Stimulated activated CD4-positive, alpha-beta T cell treated with anti-CD3 and anti-CD28 coated beads, TNF-alpha, amount 100 ng/mL, for 24 hours (primary cell): ENCODE measurements at regions not wholly inside any gene's neighbourhood (a gene's known extent, or its start where the extent isn't known, plus 50 kb on each side); places are given as distances from the start of the nearest gene placed in this dataset.
"Not testable (repeated sequence)": the region's sequence is repeated elsewhere in the genome, so short reads cannot be mapped to it uniquely, and the experiment has no call there.

ENCODE experiments used
- DNase-seq, 3 experiments: peaks; one replicate each; pipeline ENCODE4 v3.0.0-alpha.2; 2020; ENCODE audit warnings: low read depth in 3 of 3

DNA sequence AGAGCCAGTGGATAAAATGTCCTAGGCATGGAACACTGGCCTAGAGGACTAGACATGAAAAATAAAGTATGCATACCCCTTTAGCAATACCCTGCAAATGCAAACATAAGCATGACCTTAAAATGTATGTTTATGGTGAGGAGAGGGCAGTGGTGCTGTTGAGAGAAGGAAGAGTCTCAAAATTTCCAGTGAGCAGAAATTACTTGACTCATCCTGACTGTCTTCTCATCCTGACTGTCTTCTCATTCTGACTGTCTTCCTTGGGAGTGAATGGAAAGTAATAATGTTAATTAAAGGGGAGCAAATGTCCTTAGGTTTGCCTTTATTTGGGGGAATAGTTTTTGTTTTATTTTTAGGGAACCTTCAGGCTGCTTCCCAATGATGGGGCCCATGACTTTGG lies 121.5 kb upstream of the GALNT15 start:
- no peak for DNase-seq

DNA sequence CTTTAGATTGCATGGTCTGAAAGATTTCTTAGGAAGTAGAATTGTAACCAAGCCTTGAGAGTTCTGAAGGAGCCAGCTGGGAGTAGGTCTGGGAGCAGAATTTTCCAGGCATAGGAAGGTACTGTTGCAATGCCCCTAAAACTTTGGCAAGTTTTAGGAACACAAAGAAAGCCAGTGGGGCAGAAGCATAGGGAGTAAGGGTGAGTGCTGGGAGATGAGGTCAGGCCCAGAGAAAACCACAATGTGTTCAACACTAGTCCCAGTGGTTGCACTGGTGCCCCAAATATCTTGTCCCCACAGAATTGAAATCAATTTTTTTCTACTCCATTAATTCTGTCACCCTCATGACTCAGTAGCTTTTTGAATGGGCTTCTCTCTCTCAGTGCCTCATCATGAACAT lies 120.7 kb upstream of the GALNT15 start:
- DNase-seq = no peak

DNA sequence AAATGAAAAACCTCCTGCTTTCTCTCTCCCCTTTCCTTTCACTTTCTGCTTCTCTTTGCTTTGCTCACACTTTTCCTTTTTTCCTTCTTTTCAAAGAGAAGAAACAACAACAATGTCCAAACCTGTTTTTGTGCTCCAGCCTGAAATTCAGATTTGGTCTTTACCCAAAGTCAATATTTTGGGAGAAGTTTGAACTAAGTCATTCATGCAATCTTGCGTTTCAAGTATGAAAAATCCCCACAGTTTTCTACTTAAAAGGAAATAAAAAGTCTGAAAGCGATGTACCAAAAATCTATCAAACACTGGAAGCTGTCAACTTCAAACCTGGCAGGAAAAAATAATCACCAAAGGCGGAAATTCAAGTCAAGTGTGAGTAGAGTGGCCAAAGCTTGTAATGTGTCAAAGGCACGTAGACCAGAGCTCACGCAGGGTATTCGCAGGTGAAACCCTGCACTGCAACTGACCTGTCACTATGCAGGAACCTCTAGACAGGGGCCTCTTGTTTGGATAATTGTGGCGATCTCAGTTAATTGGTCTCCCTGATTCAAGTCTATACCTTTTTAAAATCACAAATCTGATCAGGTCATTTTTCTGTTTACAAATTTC lies 118.8 kb upstream of the GALNT15 start:
- DNase-seq = no peak

DNA sequence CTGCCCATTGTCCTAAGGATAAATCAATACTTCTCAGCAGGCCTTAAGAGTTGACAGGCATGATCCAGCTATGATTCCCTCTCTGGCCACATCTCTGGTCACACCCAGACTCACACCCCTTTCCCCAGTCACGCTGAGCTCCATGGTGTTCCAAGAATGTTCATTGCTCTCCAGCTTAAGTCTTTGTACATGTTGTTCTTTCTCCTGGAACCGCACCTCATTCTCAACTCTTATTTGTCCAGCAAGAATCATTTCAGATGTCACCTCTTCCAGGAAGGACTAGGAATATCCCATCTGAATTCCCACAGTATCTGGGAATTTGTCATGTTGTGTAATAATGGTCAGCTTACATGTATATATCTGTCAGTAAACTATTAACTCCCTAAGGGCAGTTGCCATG lies 118.3 kb upstream of the GALNT15 start:
- no peak for DNase-seq

DNA sequence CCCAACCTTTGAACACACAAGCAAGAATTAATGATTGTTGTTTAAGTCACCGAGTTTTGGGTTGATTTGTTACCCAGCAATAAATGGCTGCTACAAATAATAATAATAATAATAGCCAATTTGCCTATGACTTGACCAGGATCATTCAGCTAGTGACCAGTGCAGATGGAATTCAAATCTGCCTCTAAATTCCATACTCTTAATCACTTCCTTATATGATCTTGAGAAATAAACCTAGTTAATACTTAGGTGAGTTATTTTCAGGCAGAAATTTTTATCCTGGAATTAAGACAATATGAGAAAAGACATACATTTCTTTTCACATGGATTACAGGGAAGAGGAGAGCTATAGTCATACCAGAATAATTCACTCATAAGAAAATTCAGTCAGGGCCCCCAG lies 116.0 kb upstream of the GALNT15 start:
- DNase-seq = no peak

DNA sequence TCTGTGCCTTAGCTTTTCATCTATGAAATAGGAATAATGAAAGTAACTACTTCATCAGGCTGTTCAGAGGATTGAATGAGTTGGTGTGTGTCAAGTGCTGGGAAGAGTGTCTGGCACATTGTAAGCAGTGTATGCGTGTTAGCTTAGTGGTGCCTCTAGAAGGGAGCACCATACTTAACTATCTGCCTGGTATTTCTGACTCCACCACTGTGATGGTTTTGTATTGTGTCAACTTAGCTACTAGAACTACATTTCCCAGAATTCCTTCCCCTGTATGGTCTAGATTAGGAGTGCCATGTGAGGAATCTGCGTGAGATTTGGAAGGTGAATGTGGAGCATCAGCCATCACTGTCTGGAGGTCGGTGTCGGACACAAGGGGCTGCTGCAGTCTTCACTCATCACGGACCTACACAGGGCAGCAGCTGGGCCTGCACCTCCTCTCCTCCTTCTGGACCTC lies 115.4 kb upstream of the GALNT15 start:
- no peak for DNase-seq

DNA sequence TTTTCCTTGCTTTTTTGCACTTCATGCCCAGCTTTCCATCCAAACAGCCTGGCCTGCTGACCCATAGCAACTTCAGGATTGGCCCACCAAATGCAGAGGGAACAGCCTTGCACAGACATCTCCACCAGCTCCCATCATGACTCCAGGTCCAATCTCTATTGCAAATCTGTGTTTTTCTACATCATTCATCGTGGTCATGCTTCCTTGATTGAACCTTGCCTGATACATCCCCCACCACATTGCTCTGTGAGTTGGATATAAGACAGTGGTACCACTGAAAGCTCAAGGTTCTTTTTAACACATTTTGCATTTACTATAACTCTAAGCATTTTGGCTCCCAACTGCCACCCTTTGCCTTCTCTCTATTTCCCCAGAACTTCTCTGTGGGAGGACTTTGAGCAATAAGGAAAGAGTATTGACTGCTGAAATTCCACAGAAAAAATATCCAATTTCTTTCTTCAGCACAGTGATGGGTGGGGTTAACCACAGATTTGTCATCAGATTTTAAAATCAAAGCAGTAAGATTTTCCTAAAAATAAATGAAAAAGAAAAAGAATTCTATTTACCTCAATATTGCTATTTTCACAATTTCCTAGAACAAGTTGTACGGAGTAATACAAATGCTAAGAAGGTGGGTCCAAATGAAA lies 114.6 kb upstream of the GALNT15 start:
- no peak for DNase-seq

DNA sequence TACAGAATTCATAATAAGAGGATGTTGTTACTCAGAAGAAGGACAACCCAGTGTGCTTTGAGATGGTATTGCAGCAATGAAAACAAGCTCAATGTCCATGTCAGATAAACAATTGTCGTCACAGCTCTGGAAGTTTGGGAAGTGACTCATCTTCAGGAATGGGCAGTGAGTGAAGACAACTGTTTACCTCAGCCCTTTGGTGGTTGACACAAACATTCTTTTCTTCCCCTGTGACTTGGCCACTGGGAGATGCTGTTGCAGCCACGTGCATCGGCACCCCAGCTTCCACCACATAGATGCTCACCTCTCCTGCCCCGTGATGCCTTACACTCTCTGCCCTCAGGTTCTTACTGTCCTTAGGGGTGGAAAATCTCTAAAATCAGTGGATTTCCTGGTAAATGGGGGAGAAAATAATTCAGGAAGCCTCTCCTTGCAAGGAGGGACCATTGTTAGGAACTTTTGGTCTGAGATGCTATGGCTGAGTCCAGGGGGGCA lies 114.1 kb upstream of the GALNT15 start:
- DNase-seq = no peak

DNA sequence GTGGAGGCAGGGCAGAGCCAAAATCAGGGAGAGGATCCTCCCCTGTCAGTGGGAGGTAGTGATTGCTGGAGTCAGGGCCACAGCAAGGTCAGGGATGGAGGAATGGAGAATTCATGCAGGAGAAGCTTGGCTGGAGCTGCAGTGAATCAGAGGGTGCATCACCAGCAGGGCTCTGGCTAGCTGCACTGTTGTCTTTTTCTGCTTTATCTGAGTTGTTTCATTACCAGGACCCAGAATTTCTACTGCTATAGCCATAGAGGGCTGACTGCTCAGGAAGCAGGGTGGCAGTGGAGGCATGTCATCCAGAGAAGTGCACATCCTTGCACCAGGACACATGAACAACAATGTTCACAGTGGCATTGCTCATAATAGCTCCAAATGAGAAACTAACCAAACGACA lies 113.5 kb upstream of the GALNT15 start:
- no peak for DNase-seq

DNA sequence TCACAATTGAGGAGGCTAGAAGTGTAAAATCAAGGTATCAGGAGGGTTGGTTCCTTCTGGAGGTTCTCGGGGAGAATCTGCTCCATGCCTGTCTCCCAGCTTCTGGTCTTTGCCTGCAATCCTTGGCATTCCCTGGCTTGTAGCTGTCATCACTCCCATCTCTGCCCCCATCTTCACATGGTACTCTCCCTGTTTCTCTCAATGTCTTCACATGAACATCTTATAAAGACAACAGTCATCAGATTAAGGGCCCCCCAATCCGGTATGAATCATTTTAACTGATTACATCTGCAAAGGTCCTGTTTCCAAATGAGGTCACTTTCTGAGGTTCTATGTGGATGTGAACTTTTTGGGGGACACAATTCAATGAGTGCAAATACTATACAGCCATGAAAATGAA lies 113.0 kb upstream of the GALNT15 start:
- no peak for DNase-seq

DNA sequence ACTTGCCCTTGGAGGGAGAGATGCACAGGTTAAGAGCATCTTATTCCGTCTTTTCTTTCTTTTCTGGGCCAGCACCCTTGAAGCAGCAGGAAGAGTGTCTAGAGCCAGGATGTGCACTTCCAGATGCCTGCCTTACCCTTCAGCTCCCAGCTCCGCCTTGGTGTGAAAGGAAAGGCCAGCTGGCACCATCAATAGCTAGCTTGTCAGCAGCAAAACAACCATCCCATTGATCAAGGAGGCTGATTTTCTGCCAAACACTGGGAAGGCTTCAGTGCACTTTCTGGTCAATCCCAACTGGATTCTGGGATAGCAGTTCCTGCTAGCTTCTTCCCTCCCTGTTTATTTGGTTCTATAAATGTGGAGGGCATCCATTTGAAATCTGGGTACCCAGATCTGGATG lies 110.9 kb upstream of the GALNT15 start:
- no peak for DNase-seq

DNA sequence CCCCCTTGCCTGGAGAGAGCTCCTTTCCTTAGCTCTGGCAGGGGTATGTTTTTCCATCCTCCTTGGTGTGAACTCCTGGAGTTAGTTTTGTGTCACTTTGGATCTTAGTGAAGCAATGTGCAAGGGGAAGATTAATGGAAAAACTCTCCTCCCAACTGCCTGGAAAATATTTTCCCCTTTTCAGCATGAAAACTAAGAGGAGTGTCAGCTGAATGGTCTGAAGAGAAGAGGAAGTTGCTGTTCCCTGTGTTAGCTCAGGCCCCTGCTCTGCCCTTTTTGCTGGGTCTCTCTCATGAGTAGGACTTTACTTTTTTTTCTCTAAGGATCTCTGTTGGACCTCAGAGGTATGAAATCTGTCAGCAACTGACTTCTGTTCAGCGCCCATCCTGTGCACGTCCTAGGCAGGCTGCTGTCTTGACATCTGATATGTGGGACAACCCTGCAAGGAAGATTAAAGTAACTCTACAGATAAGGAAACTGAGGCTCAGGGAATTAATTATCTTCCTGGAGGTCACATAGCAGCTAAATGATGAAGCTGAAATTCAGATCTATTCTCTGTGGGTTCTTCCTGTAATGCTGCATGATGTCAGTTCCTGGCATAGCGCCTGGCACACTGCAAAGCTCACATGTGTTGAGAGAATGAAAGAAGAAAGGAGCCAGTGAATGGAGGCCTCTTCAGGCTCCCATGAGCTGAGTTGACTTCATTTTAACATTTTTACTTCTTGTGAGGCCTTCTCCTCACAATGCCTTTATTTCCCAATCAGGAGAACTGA lies 109.7 kb upstream of the GALNT15 start:
- no peak for DNase-seq

DNA sequence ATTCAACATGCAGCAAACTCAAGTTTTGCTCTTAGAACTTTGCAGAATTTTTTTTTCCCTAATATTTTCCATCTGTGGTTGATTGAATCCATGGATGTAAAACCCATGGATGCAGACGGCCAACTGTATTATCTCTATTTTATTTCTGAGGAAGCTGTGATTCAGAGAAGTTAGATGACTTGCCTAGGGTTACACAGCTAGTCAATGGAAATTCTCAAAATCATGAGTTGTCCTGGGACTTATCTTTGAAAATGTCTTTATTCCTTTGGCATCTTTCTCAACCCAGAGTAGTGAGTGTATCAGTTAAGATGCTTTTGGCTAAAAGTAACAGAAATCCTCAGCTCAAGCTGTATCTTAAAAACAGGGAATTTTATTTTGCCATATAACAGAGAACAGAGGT lies 107.9 kb upstream of the GALNT15 start:
- DNase-seq = no peak

DNA sequence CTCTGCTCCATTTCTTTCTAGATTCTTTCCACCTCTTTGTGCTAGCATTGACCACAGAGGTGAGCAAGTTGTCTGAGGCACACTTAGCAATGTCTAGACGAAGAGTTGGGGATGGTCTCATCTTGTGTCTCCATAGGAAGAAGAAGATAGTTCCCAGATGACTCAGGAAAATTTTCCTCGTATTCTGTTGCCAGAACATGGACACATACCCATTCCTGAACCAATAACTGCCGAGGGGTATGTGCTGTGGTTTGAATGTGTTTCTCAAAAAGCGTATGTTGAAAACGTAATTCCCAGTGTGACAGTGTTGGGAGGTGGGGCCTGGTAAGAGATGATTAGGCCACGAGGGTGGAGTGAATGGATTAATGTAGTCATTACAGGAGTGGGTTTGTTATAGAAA lies 107.5 kb upstream of the GALNT15 start:
- no peak for DNase-seq

DNA sequence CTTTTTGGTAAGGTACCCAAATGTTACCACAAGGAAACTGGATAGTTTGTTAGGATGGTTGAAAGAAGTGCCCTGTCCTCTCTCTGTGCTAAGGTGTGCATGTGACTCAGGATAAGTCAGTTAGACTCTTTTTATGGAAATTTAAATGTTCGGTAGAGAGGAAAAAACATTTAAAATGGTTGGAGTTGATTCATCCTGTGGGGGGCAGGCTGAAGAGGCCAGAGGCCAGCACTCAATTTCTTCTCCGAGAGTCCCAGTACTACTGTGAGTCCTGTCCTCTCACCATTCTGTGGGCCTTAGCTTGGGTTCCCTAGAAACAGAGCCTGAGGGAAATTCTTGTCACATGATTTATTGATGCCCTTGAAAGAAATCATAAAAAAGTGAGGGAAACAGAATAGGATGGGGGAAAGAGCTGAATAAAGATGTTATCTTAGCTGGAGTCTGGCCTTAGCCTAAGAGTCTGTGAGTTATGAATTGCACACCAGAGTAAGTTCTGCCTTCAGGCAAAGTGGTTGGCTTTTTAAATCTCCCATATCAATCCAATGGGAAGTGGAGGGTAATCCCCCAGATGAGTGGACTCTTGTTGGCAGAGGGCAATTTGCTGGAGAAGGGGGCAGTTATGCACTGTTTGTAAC lies 106.5 kb upstream of the GALNT15 start:
- DNase-seq = no peak

DNA sequence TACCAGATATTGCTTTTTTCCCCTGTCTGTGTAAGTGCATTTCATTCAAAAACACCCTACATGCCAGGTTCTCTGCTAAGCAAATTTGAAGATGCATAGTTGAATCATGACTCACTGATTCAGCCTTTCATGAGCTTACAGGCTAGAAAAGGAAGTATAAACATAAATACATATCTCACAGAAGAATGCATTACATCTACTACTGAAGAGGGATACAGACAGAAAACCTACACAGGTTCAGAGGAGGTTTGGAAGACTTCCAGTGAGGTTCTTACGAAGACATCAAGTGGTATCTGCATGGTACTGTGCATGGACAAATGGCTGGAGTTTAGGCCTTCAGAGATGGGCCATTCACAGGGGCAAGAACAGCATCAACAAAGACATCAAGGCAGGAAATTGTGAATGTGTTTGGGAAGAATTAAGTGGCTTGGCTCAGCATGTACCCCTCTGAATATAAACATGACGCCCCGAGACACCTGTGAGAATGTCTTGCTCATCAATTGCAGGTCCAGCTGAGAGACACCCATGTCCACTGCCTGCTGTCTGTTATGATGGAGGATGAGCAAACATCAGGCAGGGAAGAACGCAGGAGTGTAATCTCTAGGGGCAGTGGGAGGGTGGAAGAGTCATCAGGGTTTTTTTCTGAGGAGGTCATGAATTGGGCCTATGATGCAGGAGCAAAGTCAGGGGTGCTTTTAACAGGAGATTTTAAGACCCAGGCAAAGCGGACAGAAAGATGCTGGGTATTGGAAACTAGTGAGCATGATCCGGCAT lies 105.1 kb upstream of the GALNT15 start:
- DNase-seq = no peak

DNA sequence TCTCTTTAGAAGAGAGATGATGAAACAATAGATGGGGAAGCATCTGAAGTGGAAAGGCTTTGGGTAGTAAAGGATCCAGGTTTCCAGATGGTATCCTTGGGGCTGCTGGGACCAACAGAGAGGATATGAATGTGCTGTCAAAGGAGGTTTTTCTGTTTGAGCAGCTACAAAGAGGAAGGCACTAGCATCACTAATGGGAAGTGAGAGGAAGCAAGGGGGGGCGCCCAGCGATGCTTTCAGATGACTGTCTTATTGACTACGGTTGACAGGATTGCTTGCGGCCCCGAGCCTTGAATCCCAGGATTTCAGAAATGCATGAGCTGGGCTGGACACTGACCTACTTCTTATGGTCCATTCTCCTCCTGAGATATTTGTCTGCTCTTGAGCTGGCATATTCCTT lies 103.8 kb upstream of the GALNT15 start:
- no peak for DNase-seq

DNA sequence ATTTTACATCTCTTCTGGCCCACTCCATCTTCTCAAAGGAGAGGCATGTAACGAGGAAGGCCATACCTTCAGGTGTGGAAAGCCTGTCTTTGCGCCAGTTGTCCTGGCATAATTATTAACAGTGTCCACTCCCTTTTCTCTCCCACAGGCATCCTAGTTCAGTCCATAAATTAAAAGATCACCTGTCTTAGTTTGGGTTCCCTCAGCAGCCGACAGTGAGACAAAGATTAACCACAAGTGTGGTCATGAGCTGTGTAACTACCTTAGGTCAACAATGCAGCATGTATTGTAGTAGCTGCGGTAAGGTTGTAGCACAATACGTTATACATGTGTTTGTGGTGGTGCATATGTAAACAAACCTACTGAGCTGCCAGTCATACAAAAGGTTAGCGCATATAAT lies 103.3 kb upstream of the GALNT15 start:
- DNase-seq = no peak

DNA sequence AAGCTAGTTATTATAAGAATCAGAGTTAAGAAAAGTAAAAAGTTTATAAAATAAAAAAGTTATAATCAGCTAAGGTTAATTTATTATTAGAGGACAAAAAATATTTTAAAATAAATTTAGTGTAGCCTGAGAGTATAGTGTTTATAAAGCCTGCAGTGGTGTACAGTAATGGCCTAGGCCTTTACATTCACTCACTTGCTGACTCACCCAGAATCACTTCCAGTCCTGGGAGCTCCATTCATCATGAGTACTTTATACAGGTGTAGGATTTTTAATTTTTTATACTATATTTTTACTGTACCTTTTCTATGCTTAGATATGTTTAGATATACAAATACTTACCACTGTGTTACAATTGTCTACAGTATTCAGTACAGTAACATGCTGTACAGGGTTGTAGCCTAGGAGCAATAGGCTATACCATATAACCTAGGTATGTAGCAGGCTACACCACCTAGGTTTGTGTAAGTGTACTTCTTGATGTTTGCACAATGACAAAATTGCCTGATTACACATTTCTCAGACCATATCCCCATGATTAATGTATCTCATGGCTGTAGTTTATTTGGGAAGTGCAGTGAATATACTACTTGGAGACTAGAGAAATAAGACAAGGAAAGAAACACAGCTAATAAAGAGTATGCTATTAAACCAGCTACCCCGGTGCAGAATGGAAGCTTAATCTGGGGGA lies 101.9 kb upstream of the GALNT15 start:
- no peak for DNase-seq

DNA sequence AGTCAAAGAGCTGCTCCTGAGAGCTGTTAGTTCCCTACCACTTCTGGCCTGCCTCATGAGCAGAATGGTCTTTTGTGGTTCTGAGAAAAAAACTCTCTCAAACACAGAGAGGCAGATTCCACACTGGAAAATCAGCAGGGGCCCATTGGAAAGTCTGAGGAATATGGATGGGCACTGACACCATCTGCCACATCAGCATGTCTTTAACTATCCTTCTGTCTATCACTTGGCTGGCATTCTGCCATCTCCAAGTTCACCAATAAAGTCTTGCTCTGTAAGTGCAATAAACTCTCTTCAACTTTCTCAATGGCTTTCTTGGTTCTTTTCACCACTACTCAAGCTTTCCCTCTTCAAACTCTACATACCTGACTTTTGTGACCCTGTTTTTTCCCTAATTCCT lies 101.3 kb upstream of the GALNT15 start:
- no peak for DNase-seq

DNA sequence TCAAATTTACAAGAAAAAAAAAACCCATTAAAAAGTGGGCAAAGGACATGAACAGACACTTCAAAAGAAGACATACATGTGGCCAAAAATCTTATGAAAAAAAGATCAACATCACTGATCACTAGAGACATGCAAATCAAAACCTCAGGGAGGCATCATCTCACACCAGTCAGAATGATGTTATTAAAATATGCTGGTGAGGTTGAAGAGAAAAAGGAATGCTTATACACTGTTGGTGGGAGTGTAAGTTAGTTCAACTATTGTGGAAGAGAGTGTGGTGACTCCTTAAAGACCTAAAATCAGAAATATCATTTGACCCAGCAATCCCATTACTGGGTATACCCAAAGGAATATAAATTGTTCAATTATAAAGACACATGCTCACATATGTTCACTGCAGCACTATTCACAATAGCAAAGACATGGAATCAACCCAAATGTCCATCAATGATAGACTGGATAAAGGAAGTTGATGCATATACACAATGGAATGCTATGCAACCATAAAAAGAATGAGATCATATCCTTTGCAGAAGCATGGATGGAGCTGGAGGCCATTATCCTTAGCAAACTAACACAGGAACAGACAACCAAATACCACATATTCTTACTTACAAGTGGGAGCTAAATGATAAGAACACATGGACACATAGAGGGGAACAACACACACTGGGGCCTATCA lies 100.3 kb upstream of the GALNT15 start:
- not testable (repeated sequence) for DNase-seq
